Endodermal cell (in vitro differentiated cells): ENCODE measurements at regions not wholly inside any gene's neighbourhood (a gene's known extent, or its start where the extent isn't known, plus 50 kb on each side); places are given as distances from the start of the nearest gene placed in this dataset.

Experiments
- DNase-seq: peaks from one replicate; pipeline ENCODE4 v3.0.0-alpha.2; 2017
- H3K27ac ChIP-seq: 2 replicates; pipeline ENCODE4 v1.5.1; 2013; ENCODE audit warnings: mild to moderate bottlenecking, low read depth, low read length, moderate library complexity
- H3K27me3 ChIP-seq: 2 replicates; pipeline ENCODE4 v1.6.1; 2013; ENCODE audit warnings: mild to moderate bottlenecking, low read length, moderate library complexity; ENCODE audit not compliant: insufficient read depth, control insufficient read depth, poor library complexity, severe bottlenecking
- H3K36me3 ChIP-seq: 2 replicates; pipeline ENCODE4 v1.7.0; 2013; ENCODE audit warnings: mild to moderate bottlenecking, low read length, moderate library complexity; ENCODE audit not compliant: control insufficient read depth, insufficient read depth
- H3K4me1 ChIP-seq: one replicate; pipeline ENCODE4 v1.7.0; 2013; ENCODE audit warnings: low read length; ENCODE audit not compliant: control insufficient read depth, insufficient read depth
- H3K4me3 ChIP-seq: 2 replicates; pipeline ENCODE4 v1.5.1; 2013; ENCODE audit warnings: mild to moderate bottlenecking, low read length, moderate library complexity
- H3K9ac ChIP-seq: 2 replicates; pipeline ENCODE4 v1.6.1; 2013; ENCODE audit warnings: mild to moderate bottlenecking, low read length, moderate library complexity; ENCODE audit not compliant: poor library complexity, severe bottlenecking; ENCODE audit errors: extremely low read depth
- H3K9me3 ChIP-seq: 2 replicates; pipeline ENCODE4 v1.6.1; 2013; ENCODE audit warnings: mild to moderate bottlenecking, low read length, moderate library complexity; ENCODE audit not compliant: control insufficient read depth
- H3K27ac Mint-ChIP-seq: 2 replicates; pipeline ENCODE4 v1.8.0; 2020; ENCODE audit warnings: mixed read lengths
- H3K27me3 Mint-ChIP-seq: 2 replicates; pipeline ENCODE4 v1.8.0; 2021; ENCODE audit warnings: mild to moderate bottlenecking, mixed read lengths; ENCODE audit not compliant: insufficient read depth
- H3K36me3 Mint-ChIP-seq: 2 replicates; pipeline ENCODE4 v1.8.0; 2020; ENCODE audit warnings: low read depth, mixed read lengths
- H3K4me1 Mint-ChIP-seq: 2 replicates; pipeline ENCODE4 v1.8.0; 2020; ENCODE audit warnings: mixed read lengths
- H3K4me3 Mint-ChIP-seq: 2 replicates; pipeline ENCODE4 v1.8.0; 2020; ENCODE audit warnings: mild to moderate bottlenecking, moderate library complexity, mixed read lengths
- H3K9me3 Mint-ChIP-seq: 2 replicates; pipeline ENCODE4 v1.8.0; 2020; ENCODE audit warnings: mild to moderate bottlenecking, mixed read lengths
- CTCF ChIP-seq: fragments of 200-600 bp; sonication (generic); conservative IDR thresholded peaks from 2 replicates; pipeline ENCODE4 v1.5.0; 2021; ENCODE audit warnings: antibody characterized with exemption, mild to moderate bottlenecking
- WGBS, 2 experiments: methylation state at CpG; one replicate each; pipeline versions ENCODE4 v1.1.5 to v1.1.7; 2013; ENCODE audit warnings: missing lambda C conversion rate in 2 of 2, mixed read lengths in 1 of 2; ENCODE audit not compliant: insufficient coverage in 1 of 2, insufficient read length in 1 of 2; 5-methylcytosine and 5-hydroxymethylcytosine counted together

GRCh38 chr1:190043655-190044054 is 434.0 kb downstream of the BRINP3 start:
- Histone ChIP-seq H3K4me1 (no peaks in the 10 kb centered on the region), H3K9ac (no peak overlapping the region), H3K4me3 (no peak overlapping the region), H3K36me3 (no peaks in the 10 kb centered on the region), H3K27me3 (no peaks in the 10 kb centered on the region), H3K9me3 (no peaks in the 10 kb centered on the region), H3K27ac (no peak overlapping the region)
- no peaks in the 10 kb centered on the region for H3K27me3 Mint-ChIP-seq
- H3K36me3 Mint-ChIP-seq = no peaks in the 10 kb centered on the region
- no peak overlapping the region for H3K4me3 Mint-ChIP-seq
- WGBS, 2 experiments = 93% methylated on average over 1 of the region's 1 CpG; no CpG with 5 or more reads in 1 of the 2 experiments
- TF ChIP-seq CTCF = no peak
- H3K9me3 Mint-ChIP-seq = no peaks in the 10 kb centered on the region
- no peak overlapping the region for H3K27ac Mint-ChIP-seq
- H3K4me1 Mint-ChIP-seq = no peaks in the 10 kb centered on the region
- DNase-seq = no peak

GRCh38 chr1:190046231-190046630 is 431.4 kb downstream of the BRINP3 start:
- no peaks in the 10 kb centered on the region for H3K4me1 ChIP-seq
- H3K36me3 ChIP-seq = no peaks in the 10 kb centered on the region
- TF ChIP-seq CTCF = no peak
- no peaks in the 10 kb centered on the region for H3K27me3 ChIP-seq
- DNase-seq = no peak
- no peaks in the 10 kb centered on the region for H3K36me3 Mint-ChIP-seq
- no peak overlapping the region for H3K4me3 Mint-ChIP-seq
- H3K27ac Mint-ChIP-seq = no peak overlapping the region
- no peaks in the 10 kb centered on the region for H3K9me3 Mint-ChIP-seq
- no peaks in the 10 kb centered on the region for H3K4me1 Mint-ChIP-seq
- H3K9me3 ChIP-seq = no peaks in the 10 kb centered on the region
- H3K9ac ChIP-seq = no peak overlapping the region
- H3K4me3 ChIP-seq = no peak overlapping the region
- no peaks in the 10 kb centered on the region for H3K27me3 Mint-ChIP-seq
- no peak overlapping the region for H3K27ac ChIP-seq
